NCI-H69 (cell line): ENCODE measurements at regions not wholly inside any gene's neighbourhood (a gene's known extent, or its start where the extent isn't known, plus 50 kb on each side); places are given as distances from the start of the nearest gene placed in this dataset.
A peak's percentile ranks its signal among the peaks of the same experiment; 100 is the strongest.

Experiments used
- DNase-seq: peaks from one replicate; lab custom pipeline; 2025; lab: John Stamatoyannopoulos, UW

GRCh38 chr4:60194214-60194613, 1005.9 kb upstream of the ADGRL3 start:
- DNase-seq = no peak

- no peak for DNase-seq
Measured at GRCh38 chr4:60195256-60195655, 1004.9 kb upstream of the ADGRL3 start.

GRCh38 chr4:60201052-60201673, 999.0 kb upstream of the ADGRL3 start:
- peak; percentile 42 for DNase-seq

- no peak for DNase-seq
Measured at GRCh38 chr4:60209588-60209987, 990.5 kb upstream of the ADGRL3 start.

GRCh38 chr4:60215906-60216305, 984.2 kb upstream of the ADGRL3 start:
- DNase-seq = no peak

GRCh38 chr4:60216752-60217151, 983.4 kb upstream of the ADGRL3 start:
- DNase-seq = peak; percentile 36

GRCh38 chr4:60221866-60222265, 978.3 kb upstream of the ADGRL3 start:
- no peak for DNase-seq

- DNase-seq = no peak
Measured at GRCh38 chr4:60223208-60223923, 976.8 kb upstream of the ADGRL3 start.

GRCh38 chr4:60241866-60242265, 958.3 kb upstream of the ADGRL3 start:
- DNase-seq = peak; percentile 29

GRCh38 chr4:60249784-60250183, 950.3 kb upstream of the ADGRL3 start:
- DNase-seq = no peak

- no peak for DNase-seq
Measured at GRCh38 chr4:60250657-60251056, 949.5 kb upstream of the ADGRL3 start.

- peak; percentile 5 for DNase-seq
Measured at GRCh38 chr4:60259781-60260180, 940.3 kb upstream of the ADGRL3 start.

- no peak for DNase-seq
Measured at GRCh38 chr4:60266505-60266904, 933.6 kb upstream of the ADGRL3 start.

- DNase-seq = no peak
Measured at GRCh38 chr4:60296386-60296785, 903.7 kb upstream of the ADGRL3 start.

- no peak for DNase-seq
Measured at GRCh38 chr4:60313611-60314178, 886.4 kb upstream of the ADGRL3 start.

GRCh38 chr4:60314416-60314815, 885.7 kb upstream of the ADGRL3 start:
- no peak for DNase-seq

GRCh38 chr4:60315586-60315985, 884.5 kb upstream of the ADGRL3 start:
- DNase-seq = no peak

- no peak for DNase-seq
Measured at GRCh38 chr4:60326735-60327134, 873.4 kb upstream of the ADGRL3 start.

GRCh38 chr4:60327651-60328050, 872.5 kb upstream of the ADGRL3 start:
- DNase-seq = no peak

- DNase-seq = no peak
Measured at GRCh38 chr4:60344908-60345307, 855.2 kb upstream of the ADGRL3 start.

- no peak for DNase-seq
Measured at GRCh38 chr4:60345392-60345791, 854.7 kb upstream of the ADGRL3 start.

- DNase-seq = no peak
Measured at GRCh38 chr4:60359746-60360367, 840.3 kb upstream of the ADGRL3 start.

- no peak for DNase-seq
Measured at GRCh38 chr4:60365176-60365575, 835.0 kb upstream of the ADGRL3 start.
